HG03571 (cell line): ENCODE measurements at regions not wholly inside any gene's neighbourhood (a gene's known extent, or its start where the extent isn't known, plus 50 kb on each side); places are given as distances from the start of the nearest gene placed in this dataset.
"Not testable (repeated sequence)": the region's sequence is repeated elsewhere in the genome, so short reads cannot be mapped to it uniquely, and the experiment has no call there.

Experiments used
- ATAC-seq: cut with Tn5 transposase; IDR thresholded peaks from one replicate; pipeline ENCODE4 v1.9.1; 2021; ENCODE audit not compliant: unreplicated experiment

GRCh38 chrX:140447150-140447549 lies 57.7 kb downstream of the SOX3 start:
- no peak for ATAC-seq

GRCh38 chrX:140440876-140441275 lies 64.0 kb downstream of the SOX3 start:
- no peak for ATAC-seq

GRCh38 chrX:140439476-140439875 lies 65.4 kb downstream of the SOX3 start:
- no peak for ATAC-seq

GRCh38 chrX:140434347-140434746 lies 70.5 kb downstream of the SOX3 start:
- no peak for ATAC-seq

GRCh38 chrX:140433582-140433981 lies 71.3 kb downstream of the SOX3 start:
- ATAC-seq = no peak

GRCh38 chrX:140432346-140433175 lies 72.3 kb downstream of the SOX3 start:
- ATAC-seq = no peak

GRCh38 chrX:140431521-140431920 lies 73.3 kb downstream of the SOX3 start:
- no peak for ATAC-seq

- ATAC-seq = no peak
Measured at GRCh38 chrX:140425712-140426395, 79.0 kb downstream of the SOX3 start.

GRCh38 chrX:140422501-140422900 lies 82.4 kb downstream of the SOX3 start:
- ATAC-seq = no peak

- ATAC-seq = not testable (repeated sequence)
Measured at GRCh38 chrX:140402131-140402530, 102.7 kb downstream of the SOX3 start.

- not testable (repeated sequence) for ATAC-seq
Measured at GRCh38 chrX:140396326-140396725, 108.5 kb downstream of the SOX3 start.

GRCh38 chrX:140393507-140393906 lies 111.4 kb downstream of the SOX3 start:
- no peak for ATAC-seq

GRCh38 chrX:140391313-140391712 lies 113.6 kb downstream of the SOX3 start:
- no peak for ATAC-seq

GRCh38 chrX:140389331-140389730 lies 115.5 kb downstream of the SOX3 start:
- no peak for ATAC-seq

- no peak for ATAC-seq
Measured at GRCh38 chrX:140362861-140363260, 142.0 kb downstream of the SOX3 start.

GRCh38 chrX:140360924-140361323 lies 143.9 kb downstream of the SOX3 start:
- no peak for ATAC-seq

- no peak for ATAC-seq
Measured at GRCh38 chrX:140360284-140360683, 144.6 kb downstream of the SOX3 start.

GRCh38 chrX:140355922-140356321 lies 148.9 kb downstream of the SOX3 start:
- ATAC-seq = no peak

GRCh38 chrX:140355429-140355828 lies 149.4 kb downstream of the SOX3 start:
- no peak for ATAC-seq

- ATAC-seq = no peak
Measured at GRCh38 chrX:140354431-140355120, 150.3 kb downstream of the SOX3 start.

- no peak for ATAC-seq
Measured at GRCh38 chrX:140346729-140347128, 158.1 kb downstream of the SOX3 start.
